Esophagus squamous epithelium (tissue), 4 donors: ENCODE measurements at regions not wholly inside any gene's neighbourhood (a gene's known extent, or its start where the extent isn't known, plus 50 kb on each side); places are given as distances from the start of the nearest gene placed in this dataset.

Source experiments
- POLR2A ChIP-seq, 4 donors: fragments of 450-650 bp; IDR thresholded peaks; one replicate each; pipeline ENCODE4 v1.6.1; 2017; ENCODE audit warnings: antibody characterized with exemption in 4 of 4, mild to moderate bottlenecking in 4 of 4, moderate library complexity in 3 of 4
- TF ChIP-seq, protein P1 (sequence below), 6 experiments: fragments of 450-650 bp in 4 of 6; fragments of 200-600 bp in 2 of 6; sonication (generic) in 2 of 6; IDR thresholded peaks; one replicate each; pipeline ENCODE4 v1.5.1; 2016 to 2019; ENCODE audit warnings: antibody characterized with exemption in 6 of 6, mild to moderate bottlenecking in 4 of 6, moderate library complexity in 4 of 6

- TF ChIP-seq POLR2A (IDR thresholded peaks at IDR 0.05) = no peak
- TF ChIP-seq, protein P1, sequence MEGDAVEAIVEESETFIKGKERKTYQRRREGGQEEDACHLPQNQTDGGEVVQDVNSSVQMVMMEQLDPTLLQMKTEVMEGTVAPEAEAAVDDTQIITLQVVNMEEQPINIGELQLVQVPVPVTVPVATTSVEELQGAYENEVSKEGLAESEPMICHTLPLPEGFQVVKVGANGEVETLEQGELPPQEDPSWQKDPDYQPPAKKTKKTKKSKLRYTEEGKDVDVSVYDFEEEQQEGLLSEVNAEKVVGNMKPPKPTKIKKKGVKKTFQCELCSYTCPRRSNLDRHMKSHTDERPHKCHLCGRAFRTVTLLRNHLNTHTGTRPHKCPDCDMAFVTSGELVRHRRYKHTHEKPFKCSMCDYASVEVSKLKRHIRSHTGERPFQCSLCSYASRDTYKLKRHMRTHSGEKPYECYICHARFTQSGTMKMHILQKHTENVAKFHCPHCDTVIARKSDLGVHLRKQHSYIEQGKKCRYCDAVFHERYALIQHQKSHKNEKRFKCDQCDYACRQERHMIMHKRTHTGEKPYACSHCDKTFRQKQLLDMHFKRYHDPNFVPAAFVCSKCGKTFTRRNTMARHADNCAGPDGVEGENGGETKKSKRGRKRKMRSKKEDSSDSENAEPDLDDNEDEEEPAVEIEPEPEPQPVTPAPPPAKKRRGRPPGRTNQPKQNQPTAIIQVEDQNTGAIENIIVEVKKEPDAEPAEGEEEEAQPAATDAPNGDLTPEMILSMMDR (IDR thresholded peaks at IDR 0.05) = no peak
Observed at GRCh38 chr11:72511393-72512047, 77.2 kb upstream of the CLPB start.
